ENCODE measurements at regions not wholly inside any gene's neighbourhood (a gene's known extent, or its start where the extent isn't known, plus 50 kb on each side); places are given as distances from the start of the nearest gene placed in this dataset.

- no peak for FAIRE-seq
- DNase-seq (ENCODE audit: low read depth, low spot score) = no peak
- in situ Hi-C loops (cut with MboI) = no loop called here
- Histone ChIP-seq H3K9me3 (replicated peaks; ENCODE audit: control insufficient read depth, insufficient read depth, low read length) (no peaks in the 10 kb centered on the region), H2AFZ (ENCODE audit: control insufficient read depth, low read depth, low read length) (no peak overlapping the region), H3K4me2 (ENCODE audit: control insufficient read depth, insufficient read depth) (no peak overlapping the region), H3K9ac (ENCODE audit: control insufficient read depth, insufficient read depth, low read length) (no peak overlapping the region), H3K36me3 (ENCODE audit: control insufficient read depth in 2 of 2, insufficient read depth in 2 of 2, low read length in 1 of 2) (no peaks in the 10 kb centered on the region), H3K4me1 (ENCODE audit: control insufficient read depth, insufficient read depth, low read length) (no peaks in the 10 kb centered on the region), H3K79me2 (ENCODE audit: control insufficient read depth, insufficient read depth, low read length) (no peaks in the 10 kb centered on the region), H3K27me3 (replicated peaks in 1 of 2; ENCODE audit: control insufficient read depth in 2 of 2, insufficient read depth in 2 of 2, low read length in 1 of 2) (no peaks in the 10 kb centered on the region), H4K20me1 (ENCODE audit: control insufficient read depth, insufficient read depth) (no peaks in the 10 kb centered on the region), H3K4me3 (no peak overlapping the region), H3K27ac (ENCODE audit: control insufficient read depth, insufficient read depth) (no peak overlapping the region)
- ChIA-PET CTCF (interaction anchor here (0.8 to 1.4 kb wide), 3 partner anchors 9 to 133 kb away, joined by 3 to 4 read pairs (median 3); no protein-coding TSS in a partner anchor), SMC1A (ENCODE audit: uncharacterized antibody, unreplicated experiment) (interaction anchor here (1.6 kb wide), 1 partner anchor 9 kb away, joined by 5 read pairs; no protein-coding TSS in a partner anchor), POLR2A (interaction anchor here (0.6 kb wide), 1 partner anchor 210 kb away, joined by 4 read pairs; no protein-coding TSS in a partner anchor), RAD21 (ENCODE audit: unreplicated experiment) (no interaction called here)
- intact Hi-C loops (cut with micrococcal nuclease; ENCODE audit: unreplicated experiment) = no loop called here
- TF ChIP-seq EED (IDR thresholded peaks at IDR 0.05; ENCODE audit: low read depth) (no peak), CHD2 (IDR thresholded peaks at IDR 0.05; ENCODE audit: borderline replicate concordance, low read depth, low read length) (no peak), RCOR1 (conservative IDR thresholded peaks at IDR 0.05; ENCODE audit: low read depth, low read length) (no peak), NBN (IDR thresholded peaks at IDR 0.05) (no peak), ZNF384 (IDR thresholded peaks at IDR 0.05; ENCODE audit: borderline replicate concordance, low read depth, low read length) (no peak)
- ATAC-seq = no peak
- WGBS (ENCODE audit: insufficient coverage, insufficient replicate concordance, low lambda C conversion rate, missing lambda C conversion rate) = 23% methylated on average over 5 of the region's 5 CpGs
- BruUV-seq (replicated peaks) = no TSS peak
Measured at GRCh38 chr6:152815230-152815872, 64.8 kb downstream of the VIP start.

GRCh38 chr6:152816055-152816454, 65.5 kb downstream of the VIP start:
- Histone ChIP-seq H4K20me1 (ENCODE audit: control insufficient read depth, insufficient read depth) (no peaks in the 10 kb centered on the region), H3K27me3 (replicated peaks in 1 of 2; ENCODE audit: control insufficient read depth in 2 of 2, insufficient read depth in 2 of 2, low read length in 1 of 2) (no peaks in the 10 kb centered on the region), H3K4me1 (ENCODE audit: control insufficient read depth, insufficient read depth, low read length) (no peaks in the 10 kb centered on the region), H3K4me2 (ENCODE audit: control insufficient read depth, insufficient read depth) (no peak overlapping the region), H3K36me3 (ENCODE audit: control insufficient read depth in 2 of 2, insufficient read depth in 2 of 2, low read length in 1 of 2) (no peaks in the 10 kb centered on the region), H3K4me3 (no peak overlapping the region), H3K9ac (ENCODE audit: control insufficient read depth, insufficient read depth, low read length) (no peak overlapping the region), H2AFZ (ENCODE audit: control insufficient read depth, low read depth, low read length) (no peak overlapping the region), H3K27ac (ENCODE audit: control insufficient read depth, insufficient read depth) (no peak overlapping the region), H3K79me2 (ENCODE audit: control insufficient read depth, insufficient read depth, low read length) (no peaks in the 10 kb centered on the region), H3K9me3 (replicated peaks; ENCODE audit: control insufficient read depth, insufficient read depth, low read length) (no peaks in the 10 kb centered on the region)
- intact Hi-C loops (cut with micrococcal nuclease; ENCODE audit: unreplicated experiment) (no loop called here), in situ Hi-C loops (cut with MboI) (no loop called here)
- ChIA-PET SMC1A (ENCODE audit: uncharacterized antibody, unreplicated experiment) (interaction anchor here (1.6 kb wide), 1 partner anchor 8 kb away, joined by 5 read pairs; no protein-coding TSS in a partner anchor), RAD21 (ENCODE audit: unreplicated experiment) (no interaction called here), CTCF (interaction anchor here (1.4 kb wide), 1 partner anchor 132 kb away, joined by 3 read pairs; no protein-coding TSS in a partner anchor), POLR2A (interaction anchor here (0.7 kb wide), 1 partner anchor 15 kb away, joined by 4 read pairs; no protein-coding TSS in a partner anchor)
- BruUV-seq (replicated peaks) = no TSS peak
- FAIRE-seq = no peak
- WGBS (ENCODE audit: insufficient coverage, insufficient replicate concordance, low lambda C conversion rate, missing lambda C conversion rate) = 14% methylated on average over 3 of the region's 3 CpGs
- no peak for ATAC-seq
- no peak for TF ChIP-seq HSF1 (IDR thresholded peaks at IDR 0.05; ENCODE audit: low read depth, low read length)
- no peak for TF ChIP-seq POU2F2 (IDR thresholded peaks at IDR 0.05; ENCODE audit: borderline replicate concordance, low read depth, low read length)
- no peak for TF ChIP-seq NFYA (IDR thresholded peaks at IDR 0.05; ENCODE audit: borderline replicate concordance, low read depth, low read length)
- TF ChIP-seq NBN (IDR thresholded peaks at IDR 0.05) = no peak
- no peak for TF ChIP-seq NR2F1 (conservative IDR thresholded peaks at IDR 0.05)
- no peak for DNase-seq (ENCODE audit: low read depth, low spot score)
